ENCODE measurements at regions not wholly inside any gene's neighbourhood (a gene's known extent, or its start where the extent isn't known, plus 50 kb on each side); places are given as distances from the start of the nearest gene placed in this dataset.

DNA sequence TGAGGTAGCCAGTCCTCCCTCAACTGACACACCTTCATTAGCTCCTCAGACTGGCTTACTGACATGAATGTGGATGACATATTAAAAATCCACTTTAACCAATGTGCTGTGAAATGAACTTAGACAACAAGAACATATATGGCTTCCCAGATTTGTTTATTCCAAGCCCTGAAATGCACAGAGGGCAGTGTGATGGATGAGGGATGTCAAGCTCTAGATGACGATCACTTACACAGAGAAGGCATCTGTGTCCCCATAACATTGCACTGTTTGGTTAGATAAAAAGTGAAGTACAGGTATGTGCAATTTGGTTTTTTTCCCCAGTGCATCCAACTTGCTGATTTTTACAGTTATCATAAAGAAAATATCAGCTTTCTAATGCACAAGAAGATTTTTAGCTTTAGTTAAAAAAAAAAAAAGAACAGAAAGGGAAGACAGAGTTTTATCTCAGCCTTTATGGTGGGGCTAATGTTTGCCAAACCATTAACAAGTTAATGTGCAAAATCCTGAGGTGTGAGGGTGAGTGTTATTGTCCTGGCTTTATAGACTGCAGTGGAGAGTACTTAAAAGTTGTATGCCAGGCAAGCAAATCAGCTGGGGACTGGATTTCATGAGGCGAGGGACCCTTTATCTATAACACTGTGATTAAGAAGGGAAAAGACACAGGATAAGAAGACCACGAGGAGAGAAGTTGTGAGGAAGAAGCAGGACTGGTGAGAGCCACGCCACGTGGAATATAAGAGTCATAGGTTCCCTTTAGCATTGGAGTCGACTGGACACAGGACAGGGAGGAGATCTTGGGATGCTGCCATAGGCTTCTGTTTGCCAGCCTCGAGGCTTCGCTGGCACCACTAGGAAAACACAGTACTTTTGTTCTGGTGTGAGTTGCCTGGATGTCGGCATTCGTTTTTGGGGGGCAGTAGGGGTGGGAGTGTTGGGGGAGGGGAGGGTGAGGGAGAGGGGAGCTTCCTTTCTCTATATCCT lies 90.0 kb upstream of the BACH2 start:
- H3K27ac ChIP-seq, result no peak overlapping the region
- no peaks in the 10 kb centered on the region for H3K27me3 ChIP-seq (replicated peaks)
- peaks cover 15% of the 10 kb centered on the region for H3K4me1 ChIP-seq (replicated peaks)
- no peaks in the 10 kb centered on the region for H3K9me3 ChIP-seq (replicated peaks)
- no peak for DNase-seq (ENCODE audit: low read depth in 1 of 2, low spot score in 2 of 2)
- no peaks in the 10 kb centered on the region for H3K36me3 ChIP-seq
- H3K4me3 ChIP-seq, result no peak overlapping the region

DNA sequence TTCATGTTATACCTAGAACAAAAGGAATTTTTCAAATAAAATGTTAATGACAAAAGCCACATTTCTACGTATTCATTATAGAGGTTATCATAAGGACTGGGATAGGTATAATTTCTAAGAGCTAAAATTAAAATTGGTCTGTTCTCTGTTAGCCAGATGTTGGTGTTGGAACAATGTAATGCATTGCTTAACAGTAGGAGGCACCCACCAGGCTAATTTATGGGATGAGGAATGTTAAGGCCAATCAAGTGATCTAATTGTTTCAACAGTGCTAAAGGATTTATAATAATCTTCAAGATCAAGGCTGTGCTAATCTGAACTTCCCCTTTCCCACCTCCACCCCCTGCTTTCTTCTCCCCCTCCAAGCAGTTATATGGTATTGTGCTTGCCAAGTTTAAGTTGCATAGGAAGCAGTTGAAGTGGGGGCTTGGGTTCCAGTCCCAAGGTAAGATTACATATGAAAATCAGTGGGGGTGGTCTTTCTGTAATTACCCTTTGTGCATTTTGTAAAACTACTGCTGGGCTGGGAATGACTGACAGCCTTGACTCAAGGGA lies 89.2 kb upstream of the BACH2 start:
- peaks cover 15% of the 10 kb centered on the region for H3K4me1 ChIP-seq (replicated peaks)
- no peak for DNase-seq (ENCODE audit: low read depth in 1 of 2, low spot score in 2 of 2)
- no peak overlapping the region for H3K27ac ChIP-seq
- H3K9me3 ChIP-seq (replicated peaks), result no peaks in the 10 kb centered on the region
- H3K36me3 ChIP-seq, result no peaks in the 10 kb centered on the region
- H3K4me3 ChIP-seq, result no peak overlapping the region
- no peaks in the 10 kb centered on the region for H3K27me3 ChIP-seq (replicated peaks)

DNA sequence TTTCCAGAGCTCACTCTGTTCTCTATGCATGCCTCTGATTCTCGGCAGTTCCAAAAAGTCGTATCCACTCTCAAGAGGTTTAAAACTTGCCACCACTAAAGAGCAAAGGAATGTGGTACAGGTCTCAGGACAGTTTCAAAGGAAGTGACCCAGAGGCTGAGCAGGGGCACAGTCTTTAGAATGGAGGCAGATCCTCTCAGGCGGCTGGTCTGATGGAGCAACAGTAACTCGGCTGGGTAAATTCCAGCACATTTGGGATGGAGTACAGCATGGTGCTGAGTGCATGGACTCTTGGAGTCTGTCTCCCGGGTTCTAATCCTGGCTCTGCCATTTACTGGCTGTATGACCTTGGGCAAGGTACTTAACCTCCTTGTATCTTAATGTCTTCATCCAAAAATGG lies 88.1 kb upstream of the BACH2 start:
- no peaks in the 10 kb centered on the region for H3K27me3 ChIP-seq (replicated peaks)
- H3K9me3 ChIP-seq (replicated peaks), result no peaks in the 10 kb centered on the region
- no peak overlapping the region for H3K4me3 ChIP-seq
- no peaks in the 10 kb centered on the region for H3K36me3 ChIP-seq
- DNase-seq (ENCODE audit: low read depth in 1 of 2, low spot score in 2 of 2), result no peak
- H3K27ac ChIP-seq, result no peak overlapping the region
- H3K4me1 ChIP-seq (replicated peaks), result peaks cover 15% of the 10 kb centered on the region

- Histone ChIP-seq H3K27me3 (replicated peaks) (no peaks in the 10 kb centered on the region), H3K9me3 (replicated peaks) (no peaks in the 10 kb centered on the region), H3K4me3 (no peak overlapping the region), H3K4me1 (replicated peaks) (peaks cover 8% of the 10 kb centered on the region), H3K36me3 (no peaks in the 10 kb centered on the region), H3K27ac (no peak overlapping the region)
- DNase-seq (ENCODE audit: low read depth in 1 of 2, low spot score in 2 of 2), result no peak
These were observed 86.7 kb upstream of the BACH2 start for GRCh38 chr6:90383196-90383822.

GRCh38 chr6:90382760-90383159 lies 86.1 kb upstream of the BACH2 start:
- Histone ChIP-seq H3K9me3 (replicated peaks) (no peaks in the 10 kb centered on the region), H3K27ac (no peak overlapping the region), H3K27me3 (replicated peaks) (no peaks in the 10 kb centered on the region), H3K4me3 (no peak overlapping the region), H3K4me1 (replicated peaks) (peaks cover 4% of the 10 kb centered on the region), H3K36me3 (no peaks in the 10 kb centered on the region)
- DNase-seq (ENCODE audit: low read depth in 1 of 2, low spot score in 2 of 2), result no peak

DNA sequence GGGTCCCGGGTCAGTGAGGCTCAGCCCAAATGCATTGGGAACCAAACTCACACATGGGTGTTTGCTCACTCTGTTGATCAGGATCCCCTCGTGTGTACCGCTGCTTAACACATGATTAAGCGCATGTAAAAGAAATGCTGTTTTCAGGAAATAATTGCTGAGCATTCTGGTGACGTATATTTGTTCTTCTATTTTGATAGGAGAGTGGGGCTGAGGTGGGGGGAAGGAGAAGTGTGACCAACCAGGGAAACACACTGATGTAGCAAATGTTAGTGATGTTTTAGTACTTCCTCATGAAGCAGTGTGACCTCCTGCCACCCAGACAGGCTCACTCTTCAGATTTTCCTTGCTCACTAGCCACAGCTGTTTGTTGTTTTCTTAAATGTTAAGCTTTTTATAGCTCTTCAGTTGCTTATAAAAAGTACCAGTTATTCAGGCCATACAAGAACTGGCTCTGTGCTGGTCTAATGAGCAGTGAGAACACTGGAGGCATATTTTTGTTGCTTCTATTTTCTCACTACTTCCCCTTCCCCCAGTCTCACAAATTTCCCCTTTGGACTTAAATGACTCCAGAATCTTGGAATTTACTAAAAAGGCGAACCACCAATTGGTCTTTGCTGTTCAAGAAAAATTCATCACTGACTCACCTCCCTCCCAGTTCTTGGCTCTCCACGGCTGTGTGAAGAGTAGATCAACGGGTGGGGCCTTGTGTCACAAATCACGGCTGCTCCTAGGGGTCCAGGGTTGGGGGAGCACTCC lies 79.2 kb upstream of the BACH2 start:
- Histone ChIP-seq H3K27me3 (replicated peaks) (no peaks in the 10 kb centered on the region), H3K36me3 (no peaks in the 10 kb centered on the region), H3K4me3 (no peak overlapping the region), H3K9me3 (replicated peaks) (no peaks in the 10 kb centered on the region), H3K27ac (peak overlapping the region; percentile 79), H3K4me1 (replicated peaks) (peaks cover 33% of the 10 kb centered on the region)
- DNase-seq (ENCODE audit: low read depth in 1 of 2, low spot score in 2 of 2), result peak; percentile 71 to 90

GRCh38 chr6:90374201-90374600 lies 77.6 kb upstream of the BACH2 start:
- Histone ChIP-seq H3K9me3 (replicated peaks) (no peaks in the 10 kb centered on the region), H3K4me1 (replicated peaks) (peaks cover 49% of the 10 kb centered on the region), H3K27ac (no peak overlapping the region), H3K36me3 (no peaks in the 10 kb centered on the region), H3K27me3 (replicated peaks) (no peaks in the 10 kb centered on the region), H3K4me3 (no peak overlapping the region)
- DNase-seq (ENCODE audit: low read depth in 1 of 2, low spot score in 2 of 2), result no peak

DNA sequence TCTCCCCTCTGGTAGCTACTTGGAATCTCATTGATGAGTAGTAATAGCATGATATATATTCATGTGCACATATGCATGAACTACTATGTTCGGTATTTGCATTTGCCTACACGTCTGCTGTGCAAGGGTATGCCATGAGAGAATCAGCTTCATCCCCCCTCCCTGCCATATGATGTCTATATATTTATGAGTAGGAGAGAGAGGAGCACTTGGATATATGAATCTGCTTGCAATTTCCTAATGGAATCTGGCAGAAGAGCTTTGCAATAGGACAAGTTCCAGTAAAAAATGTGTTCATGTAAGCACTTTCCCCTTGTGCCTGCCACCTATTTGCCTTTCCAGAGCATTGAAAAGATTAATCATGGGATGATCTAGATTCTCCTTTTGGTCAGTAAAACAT lies 76.2 kb upstream of the BACH2 start:
- Histone ChIP-seq H3K9me3 (replicated peaks) (no peaks in the 10 kb centered on the region), H3K27ac (no peak overlapping the region), H3K36me3 (no peaks in the 10 kb centered on the region), H3K4me1 (replicated peaks) (peaks cover 53% of the 10 kb centered on the region), H3K27me3 (replicated peaks) (no peaks in the 10 kb centered on the region), H3K4me3 (no peak overlapping the region)
- no peak for DNase-seq (ENCODE audit: low read depth in 1 of 2, low spot score in 2 of 2)

GRCh38 chr6:90372450-90372849 lies 75.8 kb upstream of the BACH2 start:
- Histone ChIP-seq H3K36me3 (no peaks in the 10 kb centered on the region), H3K4me1 (replicated peaks) (peaks cover 58% of the 10 kb centered on the region), H3K27ac (no peak overlapping the region), H3K9me3 (replicated peaks) (no peaks in the 10 kb centered on the region), H3K27me3 (replicated peaks) (no peaks in the 10 kb centered on the region), H3K4me3 (no peak overlapping the region)
- DNase-seq (ENCODE audit: low read depth in 1 of 2, low spot score in 2 of 2), result no peak

GRCh38 chr6:90370493-90370959 lies 73.9 kb upstream of the BACH2 start:
- DNase-seq (ENCODE audit: low read depth in 1 of 2, low spot score in 2 of 2), result no peak
- no peaks in the 10 kb centered on the region for H3K36me3 ChIP-seq
- no peaks in the 10 kb centered on the region for H3K9me3 ChIP-seq (replicated peaks)
- peaks cover 40% of the 10 kb centered on the region for H3K4me1 ChIP-seq (replicated peaks)
- H3K27ac ChIP-seq, result no peak overlapping the region
- H3K27me3 ChIP-seq (replicated peaks), result no peaks in the 10 kb centered on the region
- H3K4me3 ChIP-seq, result no peak overlapping the region

- H3K27ac ChIP-seq, result peak overlapping the region; percentile 98
- H3K4me3 ChIP-seq, result no peak overlapping the region
- peaks cover 33% of the 10 kb centered on the region for H3K4me1 ChIP-seq (replicated peaks)
- no peaks in the 10 kb centered on the region for H3K9me3 ChIP-seq (replicated peaks)
- no peaks in the 10 kb centered on the region for H3K36me3 ChIP-seq
- no peaks in the 10 kb centered on the region for H3K27me3 ChIP-seq (replicated peaks)
- peak in 1 of 2 experiments; percentile 55 for DNase-seq (ENCODE audit: low read depth in 1 of 2, low spot score in 2 of 2)
These were observed 73.0 kb upstream of the BACH2 start for GRCh38 chr6:90369651-90370050.

GRCh38 chr6:90369024-90369519 lies 72.4 kb upstream of the BACH2 start:
- no peak overlapping the region for H3K4me3 ChIP-seq
- H3K9me3 ChIP-seq (replicated peaks), result no peaks in the 10 kb centered on the region
- no peaks in the 10 kb centered on the region for H3K27me3 ChIP-seq (replicated peaks)
- H3K36me3 ChIP-seq, result no peaks in the 10 kb centered on the region
- peak; percentile 93 to 98 for DNase-seq (ENCODE audit: low read depth in 1 of 2, low spot score in 2 of 2)
- peaks cover 29% of the 10 kb centered on the region for H3K4me1 ChIP-seq (replicated peaks)
- H3K27ac ChIP-seq, result peak overlapping the region; percentile 98

GRCh38 chr6:90368601-90369000 lies 72.0 kb upstream of the BACH2 start:
- Histone ChIP-seq H3K36me3 (no peaks in the 10 kb centered on the region), H3K27me3 (replicated peaks) (no peaks in the 10 kb centered on the region), H3K4me3 (no peak overlapping the region), H3K4me1 (replicated peaks) (peaks cover 25% of the 10 kb centered on the region), H3K9me3 (replicated peaks) (no peaks in the 10 kb centered on the region), H3K27ac (peak overlapping the region; percentile 98)
- DNase-seq (ENCODE audit: low read depth in 1 of 2, low spot score in 2 of 2), result peak; percentile 52 to 95
